Neuron (in vitro differentiated cells): ENCODE measurements at regions not wholly inside any gene's neighbourhood (a gene's known extent, or its start where the extent isn't known, plus 50 kb on each side); places are given as distances from the start of the nearest gene placed in this dataset.

ENCODE experiments used
- H2AFZ ChIP-seq: one replicate; pipeline ENCODE4 v1.6.1; 2013; ENCODE audit warnings: low read depth, mild to moderate bottlenecking, inconsistent platforms, low read length, moderate library complexity
- H3K27me3 ChIP-seq: one replicate; pipeline ENCODE4 v1.6.1; 2013; ENCODE audit warnings: low read length; ENCODE audit not compliant: insufficient read depth
- H3K36me3 ChIP-seq: one replicate; pipeline ENCODE4 v1.6.1; 2013; ENCODE audit warnings: low read length; ENCODE audit not compliant: insufficient read depth
- H3K4me1 ChIP-seq: one replicate; pipeline ENCODE4 v1.6.1; 2013; ENCODE audit warnings: low read length; ENCODE audit not compliant: insufficient read depth
- H3K4me3 ChIP-seq: 2 replicates; pipeline ENCODE4 v1.5.1; 2013; ENCODE audit warnings: mild to moderate bottlenecking, low read length, moderate library complexity
- H3K9me3 ChIP-seq: one replicate; pipeline ENCODE4 v1.6.1; 2013; ENCODE audit warnings: low read length

DNA sequence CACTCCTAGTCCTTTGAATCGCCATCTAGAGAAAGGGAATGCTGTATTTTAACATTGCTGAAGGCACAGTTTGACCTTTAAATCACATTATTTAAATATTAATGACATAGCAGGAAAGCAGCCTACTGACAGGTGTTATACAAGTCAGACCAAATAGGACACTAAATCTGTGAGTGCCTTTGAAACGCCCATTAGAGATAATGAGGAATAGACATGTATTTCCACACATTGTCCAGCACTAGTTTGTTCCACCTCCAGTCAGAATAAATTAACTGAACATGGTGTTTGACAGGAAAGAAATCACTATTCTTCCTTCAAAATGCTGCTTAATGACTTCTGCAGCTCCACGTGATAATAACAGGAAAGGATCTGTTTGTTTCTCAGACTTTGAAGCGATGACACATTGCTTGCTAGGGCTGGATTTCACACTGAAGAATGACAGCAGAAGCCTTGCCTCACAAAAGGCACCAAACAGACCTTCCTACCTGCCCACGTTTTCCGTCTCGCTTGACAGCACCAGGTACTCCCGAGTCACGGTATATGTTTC is 90.5 kb upstream of the DDX18 start:
- Histone ChIP-seq H3K4me3 (no peak overlapping the region), H3K36me3 (no peaks in the 10 kb centered on the region), H2AFZ (no peak overlapping the region)

DNA sequence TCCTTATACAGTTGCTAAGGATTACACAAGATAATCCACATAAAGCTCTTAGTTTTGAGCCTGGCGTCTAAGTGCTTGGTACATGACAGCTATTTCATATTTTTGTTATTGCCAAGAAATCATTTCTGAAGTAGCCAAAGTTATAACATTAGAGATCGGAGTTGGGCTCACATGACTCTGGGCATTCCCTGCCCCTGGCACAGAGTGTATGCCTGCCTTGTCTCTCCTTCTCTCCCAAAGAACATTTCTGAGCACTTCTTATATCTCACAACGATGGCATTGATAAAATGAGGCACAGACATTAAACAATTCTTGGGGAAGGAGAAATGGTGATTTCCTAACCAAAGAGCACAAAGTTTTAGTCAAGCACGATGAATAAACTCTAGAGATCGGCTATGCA is 87.7 kb upstream of the DDX18 start:
- Histone ChIP-seq H3K9me3 (no peaks in the 10 kb centered on the region), H2AFZ (no peak overlapping the region), H3K4me3 (no peak overlapping the region), H3K4me1 (no peaks in the 10 kb centered on the region), H3K27me3 (no peaks in the 10 kb centered on the region), H3K36me3 (no peaks in the 10 kb centered on the region)

More for the DNA sequence above, 90.5 kb upstream of the DDX18 start:
- Histone ChIP-seq H3K4me1 (no peaks in the 10 kb centered on the region), H3K27me3 (no peaks in the 10 kb centered on the region), H3K9me3 (no peaks in the 10 kb centered on the region)

DNA sequence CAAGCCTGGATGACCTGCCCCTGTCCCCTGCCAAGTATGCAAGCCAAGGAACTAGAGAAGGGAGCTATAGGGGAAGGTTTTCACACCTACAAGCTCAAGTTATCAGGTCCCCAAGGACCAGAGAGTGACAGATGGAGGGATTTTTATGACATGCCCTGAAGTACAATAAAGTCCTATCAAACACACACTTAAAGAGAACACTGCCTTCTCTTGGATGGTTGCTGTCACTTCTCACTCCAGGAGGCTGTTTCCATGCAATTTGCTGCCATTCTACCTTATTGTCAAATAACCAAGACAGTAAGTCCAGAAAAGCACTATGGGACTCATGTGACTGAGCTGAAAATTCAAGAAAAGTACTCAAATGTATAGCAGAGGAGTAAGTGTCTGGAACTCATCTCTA is 76.6 kb upstream of the DDX18 start:
- Histone ChIP-seq H3K27me3 (no peaks in the 10 kb centered on the region), H3K4me3 (no peak overlapping the region), H2AFZ (no peak overlapping the region), H3K9me3 (no peaks in the 10 kb centered on the region), H3K36me3 (no peaks in the 10 kb centered on the region), H3K4me1 (no peaks in the 10 kb centered on the region)

DNA sequence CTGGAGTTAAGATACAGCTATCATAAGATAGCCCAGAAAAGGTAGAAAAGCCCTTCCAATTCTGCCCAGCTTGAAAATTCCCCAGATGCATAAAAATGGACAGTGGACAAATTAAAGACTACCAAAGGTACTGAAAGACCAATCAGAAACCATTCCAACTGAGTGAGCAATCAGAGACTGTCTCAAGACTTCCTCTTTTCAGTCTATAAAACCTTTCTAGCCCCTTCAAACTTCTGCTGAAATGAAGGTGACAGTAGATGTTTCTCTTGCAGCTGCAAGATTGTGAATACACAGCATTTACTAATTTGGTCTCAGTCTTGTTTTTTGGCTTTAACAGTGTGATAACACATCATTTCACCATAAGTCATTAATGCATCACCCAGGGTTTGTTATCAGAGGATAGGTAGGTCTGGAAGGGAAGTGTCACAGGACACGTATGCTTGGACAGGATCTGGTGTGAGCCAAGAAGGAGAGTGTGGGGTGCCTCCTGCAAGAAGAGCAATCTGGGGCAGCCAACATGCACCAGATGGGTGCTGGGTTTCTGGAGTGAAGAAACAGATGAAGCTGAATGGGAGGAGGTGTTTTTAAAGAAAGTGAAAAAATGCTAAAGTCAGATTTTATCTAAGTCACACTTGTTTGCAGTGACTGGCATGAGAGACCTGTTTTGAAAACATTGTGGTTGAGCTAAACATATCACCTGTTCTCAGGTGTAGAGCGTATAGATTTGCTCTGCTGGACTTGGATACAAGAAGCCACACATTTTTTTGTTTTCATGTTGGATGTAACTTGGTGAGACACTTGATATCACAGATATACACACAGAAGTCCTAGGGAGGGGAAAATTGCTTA is 75.3 kb upstream of the DDX18 start:
- no peak overlapping the region for H3K4me3 ChIP-seq
- no peak overlapping the region for H2AFZ ChIP-seq
- H3K9me3 ChIP-seq = no peaks in the 10 kb centered on the region
- H3K27me3 ChIP-seq = no peaks in the 10 kb centered on the region
- no peaks in the 10 kb centered on the region for H3K36me3 ChIP-seq
- no peaks in the 10 kb centered on the region for H3K4me1 ChIP-seq

DNA sequence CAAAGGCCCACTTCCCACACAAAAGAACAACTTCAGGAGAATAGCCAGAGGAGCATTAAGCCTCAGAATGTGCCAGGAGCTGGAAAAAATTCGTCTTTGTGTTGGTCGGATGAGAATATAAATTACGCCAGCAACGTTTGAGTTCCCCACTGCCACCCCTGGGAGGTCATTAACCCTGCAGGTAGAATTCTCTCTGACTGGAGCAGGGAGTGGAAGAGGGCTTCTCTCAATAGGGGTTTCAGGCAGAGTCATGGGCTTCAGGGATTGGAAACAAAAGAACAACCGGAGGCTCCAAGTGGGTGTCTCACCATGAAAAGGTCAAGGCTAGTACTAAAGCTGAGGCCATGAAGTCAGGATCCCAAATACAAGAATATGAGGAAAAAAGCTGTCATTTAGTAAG is 69.0 kb upstream of the DDX18 start:
- no peaks in the 10 kb centered on the region for H3K36me3 ChIP-seq
- no peak overlapping the region for H3K4me3 ChIP-seq
- no peaks in the 10 kb centered on the region for H3K9me3 ChIP-seq
- no peaks in the 10 kb centered on the region for H3K27me3 ChIP-seq
- H2AFZ ChIP-seq = peak overlapping the region; percentile 51
- H3K4me1 ChIP-seq = peaks cover 10% of the 10 kb centered on the region

DNA sequence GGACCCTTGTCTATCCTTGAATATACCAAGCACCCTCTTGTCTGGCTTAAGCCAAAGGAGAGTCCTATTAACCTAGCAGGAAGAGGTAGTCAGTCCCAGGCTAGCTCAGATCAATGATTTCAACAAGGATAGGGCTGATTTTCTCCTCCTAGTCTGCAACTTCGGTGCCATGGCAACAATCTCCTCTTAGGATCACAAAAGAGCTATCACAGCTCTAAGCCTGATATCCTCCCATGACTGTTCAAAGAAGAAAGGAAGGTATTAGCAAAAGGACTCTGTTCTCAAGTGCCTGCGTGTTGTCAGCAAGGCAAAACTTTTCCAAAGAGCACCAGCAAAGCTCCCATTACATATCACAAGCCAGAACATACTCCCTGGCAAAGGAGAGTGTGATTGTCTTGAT is 58.7 kb upstream of the DDX18 start:
- no peaks in the 10 kb centered on the region for H3K27me3 ChIP-seq
- H3K4me1 ChIP-seq = no peaks in the 10 kb centered on the region
- no peak overlapping the region for H3K4me3 ChIP-seq
- no peaks in the 10 kb centered on the region for H3K36me3 ChIP-seq
- no peak overlapping the region for H2AFZ ChIP-seq
- no peaks in the 10 kb centered on the region for H3K9me3 ChIP-seq

DNA sequence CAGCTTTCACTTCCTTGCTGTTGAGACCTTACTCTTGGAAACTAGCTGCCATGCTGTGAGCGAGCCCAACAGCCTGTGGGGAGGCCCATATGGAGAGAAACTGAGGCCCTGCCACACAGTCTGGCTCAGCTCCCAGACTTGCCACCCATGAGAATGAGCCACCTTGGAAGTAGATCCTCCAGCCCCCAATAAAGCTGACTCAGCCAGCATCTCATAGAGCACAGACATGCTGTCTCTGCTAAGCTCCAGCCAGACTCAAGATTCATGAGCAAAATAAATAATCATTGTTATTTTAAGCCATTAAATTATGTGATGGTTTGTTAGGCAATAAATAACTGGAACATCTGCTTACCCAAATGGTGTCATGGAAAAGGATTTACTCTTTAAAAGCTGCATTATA is 53.6 kb upstream of the DDX18 start:
- no peaks in the 10 kb centered on the region for H3K9me3 ChIP-seq
- H3K27me3 ChIP-seq = no peaks in the 10 kb centered on the region
- no peak overlapping the region for H2AFZ ChIP-seq
- no peak overlapping the region for H3K4me3 ChIP-seq
- no peaks in the 10 kb centered on the region for H3K4me1 ChIP-seq
- no peaks in the 10 kb centered on the region for H3K36me3 ChIP-seq

DNA sequence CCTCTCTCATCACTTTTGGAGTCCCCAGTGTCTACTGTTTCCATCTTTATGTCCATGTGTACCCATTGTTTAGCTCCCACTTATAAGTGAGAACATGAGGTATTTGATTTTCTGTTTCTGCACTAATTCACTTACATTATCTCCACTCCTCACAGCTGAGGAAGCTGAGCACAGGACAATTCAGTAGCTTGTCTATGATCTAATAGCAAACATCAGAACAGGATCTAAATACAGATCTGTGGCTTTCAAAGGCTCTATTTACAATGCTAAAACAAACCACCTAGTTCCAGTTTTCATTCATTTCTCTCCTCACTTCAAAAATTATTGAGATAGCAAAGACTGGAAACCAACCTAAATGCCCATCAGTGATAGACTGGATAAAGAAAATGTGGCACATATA is 52.0 kb upstream of the DDX18 start:
- Histone ChIP-seq H3K36me3 (no peaks in the 10 kb centered on the region), H3K4me3 (no peak overlapping the region), H2AFZ (no peak overlapping the region), H3K9me3 (no peaks in the 10 kb centered on the region), H3K27me3 (no peaks in the 10 kb centered on the region), H3K4me1 (no peaks in the 10 kb centered on the region)

DNA sequence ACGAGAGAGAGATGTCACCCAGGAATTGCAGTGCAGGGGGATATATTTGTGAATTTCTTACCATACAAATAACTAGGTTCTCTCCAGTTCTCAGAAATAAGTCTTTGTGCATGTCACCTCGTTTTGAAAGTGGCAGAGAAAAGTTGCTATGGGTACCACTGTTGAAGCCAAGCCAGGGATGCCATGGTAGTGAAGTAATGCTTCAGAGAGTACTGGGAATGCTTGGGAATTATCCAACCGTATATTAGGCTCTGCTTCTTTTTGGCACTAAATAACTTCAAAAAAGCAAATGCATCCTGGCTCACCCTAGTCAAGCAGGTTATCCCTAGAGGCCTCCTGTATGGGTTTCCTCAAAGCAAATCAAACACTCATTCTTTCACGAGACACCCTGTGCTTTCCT is 50.7 kb upstream of the DDX18 start:
- H3K4me1 ChIP-seq = no peaks in the 10 kb centered on the region
- no peaks in the 10 kb centered on the region for H3K36me3 ChIP-seq
- no peak overlapping the region for H2AFZ ChIP-seq
- no peak overlapping the region for H3K4me3 ChIP-seq
- no peaks in the 10 kb centered on the region for H3K27me3 ChIP-seq
- H3K9me3 ChIP-seq = no peaks in the 10 kb centered on the region
